GM04503 (cell line): ENCODE measurements at regions not wholly inside any gene's neighbourhood (a gene's known extent, or its start where the extent isn't known, plus 50 kb on each side); places are given as distances from the start of the nearest gene placed in this dataset.
A peak's percentile ranks its signal among the peaks of the same experiment; 100 is the strongest.
"Not testable (repeated sequence)": the region's sequence is repeated elsewhere in the genome, so short reads cannot be mapped to it uniquely, and the experiment has no call there.

Experiments used
- DNase-seq: peaks from one replicate; pipeline ENCODE4 v3.0.0-alpha.2; 2012; ENCODE audit warnings: low read depth

- DNase-seq: no peak
Measured at GRCh38 chr12:87086118-87086891, 830.1 kb upstream of the MGAT4C start.

DNA sequence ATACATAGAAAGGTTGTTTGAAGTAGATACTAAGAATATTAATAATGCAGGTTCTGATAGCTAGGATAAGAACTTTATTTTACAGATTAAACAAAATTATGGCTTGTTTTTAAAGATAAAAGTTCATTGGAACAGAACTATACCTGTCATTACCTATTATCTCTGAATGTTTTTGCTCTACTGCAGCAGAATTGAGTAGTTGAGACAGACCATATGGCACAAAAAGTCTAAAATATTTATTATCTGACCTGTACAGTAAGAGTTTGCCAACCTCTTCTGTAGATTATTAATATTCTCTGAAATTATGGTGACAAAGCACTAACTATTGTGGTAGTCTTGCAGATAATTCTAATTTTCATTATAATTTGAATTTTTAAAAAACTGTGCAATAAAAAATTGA, 829.1 kb upstream of the MGAT4C start:
- no peak for DNase-seq

DNA sequence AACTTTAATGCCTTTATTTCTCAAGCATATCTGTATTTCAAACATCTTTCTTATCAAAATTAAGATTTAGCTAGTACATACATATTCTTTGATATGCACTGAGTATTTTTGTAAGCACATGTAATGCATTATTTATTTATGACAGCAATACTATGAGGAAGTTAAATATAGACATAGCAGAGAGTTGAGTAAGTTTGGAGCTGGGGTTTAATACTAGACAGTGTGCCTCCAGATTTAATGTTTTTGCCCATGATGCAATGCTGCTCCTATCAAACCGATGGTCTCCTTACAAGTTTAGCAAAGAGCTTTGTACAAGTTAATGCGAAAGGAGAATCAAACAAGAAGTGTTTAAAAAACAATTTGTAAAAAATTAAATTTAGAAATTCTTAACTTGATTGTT, 826.6 kb upstream of the MGAT4C start:
- no peak for DNase-seq

DNA sequence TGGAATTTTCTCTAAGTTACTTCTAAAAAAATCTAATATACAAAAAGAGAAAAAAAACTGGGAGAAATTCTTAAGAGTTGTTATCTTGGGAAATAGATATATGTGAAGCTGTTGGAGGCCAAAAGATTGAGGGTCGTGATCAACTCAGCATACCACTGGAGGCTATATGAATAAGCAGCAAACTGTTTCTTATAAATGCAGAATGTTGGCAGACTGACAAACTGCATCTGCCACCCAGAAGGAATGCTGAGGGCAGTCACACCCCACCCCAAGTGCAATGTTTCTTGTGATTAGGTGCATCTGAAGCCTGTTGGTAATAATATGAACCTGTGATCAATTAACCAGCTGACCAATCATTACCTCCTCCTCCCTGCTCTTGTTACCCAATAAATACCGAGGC, 818.6 kb upstream of the MGAT4C start:
- DNase-seq: peak; percentile 0

- DNase-seq: no peak
Measured at GRCh38 chr12:87066326-87066725, 810.1 kb upstream of the MGAT4C start.

- no peak for DNase-seq
Measured at GRCh38 chr12:87059231-87059630, 803.0 kb upstream of the MGAT4C start.

GRCh38 chr12:87054226-87054625, 798.0 kb upstream of the MGAT4C start:
- no peak for DNase-seq

- no peak for DNase-seq
Measured at GRCh38 chr12:87051621-87052020, 795.4 kb upstream of the MGAT4C start.

GRCh38 chr12:87047691-87048090, 791.5 kb upstream of the MGAT4C start:
- no peak for DNase-seq

GRCh38 chr12:87039536-87039935, 783.3 kb upstream of the MGAT4C start:
- no peak for DNase-seq

DNA sequence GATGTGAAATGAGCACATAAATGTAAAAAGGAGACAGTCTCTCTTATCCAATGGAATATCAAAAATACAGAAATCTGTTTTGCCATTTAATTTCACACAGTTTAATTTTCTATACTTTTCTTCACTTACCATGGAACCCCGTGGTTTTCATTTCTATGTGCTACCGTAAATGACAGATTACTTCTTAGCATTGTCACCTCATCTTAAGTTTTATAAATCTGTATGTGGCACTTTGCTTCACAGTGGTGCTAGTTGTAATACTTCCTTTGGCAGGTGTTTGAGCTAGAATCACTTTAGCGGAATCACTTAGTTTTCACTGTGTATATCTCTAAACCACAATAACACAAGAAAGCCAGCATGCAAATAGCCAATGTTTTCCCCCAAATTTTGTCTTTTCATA, 781.9 kb upstream of the MGAT4C start:
- DNase-seq: no peak

DNA sequence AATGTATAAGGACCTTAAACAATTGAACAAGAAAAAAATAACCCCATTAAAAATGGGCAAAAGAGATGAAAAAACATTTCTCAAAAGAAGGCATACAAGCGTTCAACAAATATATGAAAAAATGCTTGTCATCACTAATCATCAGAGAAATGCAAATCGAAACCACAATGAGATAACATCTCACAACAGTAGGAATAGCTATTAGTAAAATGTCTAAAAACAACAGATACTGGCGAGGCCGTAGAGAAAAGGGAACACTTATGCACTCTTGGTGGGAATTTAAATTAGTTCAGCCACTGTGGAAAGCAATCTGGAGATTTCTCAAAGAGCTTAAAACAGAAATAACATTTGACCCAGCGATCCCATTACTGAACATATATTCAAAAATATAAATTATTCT, 769.8 kb upstream of the MGAT4C start:
- DNase-seq: no peak

- DNase-seq: no peak
Measured at GRCh38 chr12:87021400-87021799, 765.2 kb upstream of the MGAT4C start.

- DNase-seq: no peak
Measured at GRCh38 chr12:87020071-87020470, 763.9 kb upstream of the MGAT4C start.

- no peak for DNase-seq
Measured at GRCh38 chr12:87015352-87015751, 759.2 kb upstream of the MGAT4C start.

DNA sequence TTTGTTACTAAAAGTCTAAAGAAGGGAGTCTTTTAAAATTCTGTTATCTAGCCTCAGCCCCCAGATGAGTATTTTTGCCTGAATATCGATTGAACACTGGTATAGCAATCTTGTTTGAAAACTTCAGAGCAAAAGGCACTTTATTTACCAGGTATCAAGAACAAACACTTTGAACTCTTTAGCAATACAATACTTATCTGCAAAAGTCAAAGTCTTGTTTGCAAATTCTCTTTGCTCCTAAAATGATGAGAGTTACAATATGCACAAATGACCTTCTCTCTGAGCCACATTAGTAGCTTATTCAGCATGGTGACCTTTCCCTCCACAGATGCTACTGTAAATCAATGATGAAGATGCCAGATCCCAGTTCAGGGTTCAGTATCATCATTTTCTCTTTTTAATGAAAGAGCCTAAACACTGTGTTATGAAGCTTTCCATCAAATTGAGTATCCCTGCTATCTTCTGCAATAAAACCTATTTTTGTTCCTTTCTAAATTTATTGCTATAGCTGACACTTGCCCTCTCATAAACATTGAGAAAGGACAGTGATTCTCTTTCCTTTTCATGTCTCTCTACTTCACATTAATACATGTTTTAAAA, 752.7 kb upstream of the MGAT4C start:
- DNase-seq: no peak

DNA sequence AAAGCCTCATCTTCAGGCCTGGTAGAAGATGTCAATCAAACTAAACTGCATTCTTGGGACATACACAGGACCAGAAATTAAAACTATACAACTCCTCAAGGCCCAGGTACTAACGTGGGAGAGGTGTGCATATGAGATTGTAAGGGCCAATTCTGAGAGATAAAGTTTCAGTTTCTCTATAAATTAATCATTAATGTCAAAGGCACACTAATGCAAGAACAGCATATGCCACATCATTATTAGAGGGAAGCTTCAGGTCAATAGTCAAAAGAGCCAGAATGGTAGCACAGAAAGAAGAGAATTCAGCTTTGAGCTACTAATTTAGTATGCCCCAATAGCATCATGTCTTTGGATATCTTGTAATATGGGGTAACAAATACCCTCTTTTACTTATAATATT, 744.9 kb upstream of the MGAT4C start:
- DNase-seq: no peak

GRCh38 chr12:86985298-86985697, 729.1 kb upstream of the MGAT4C start:
- DNase-seq: no peak

GRCh38 chr12:86970595-86970994, 714.4 kb upstream of the MGAT4C start:
- DNase-seq: not testable (repeated sequence)

DNA sequence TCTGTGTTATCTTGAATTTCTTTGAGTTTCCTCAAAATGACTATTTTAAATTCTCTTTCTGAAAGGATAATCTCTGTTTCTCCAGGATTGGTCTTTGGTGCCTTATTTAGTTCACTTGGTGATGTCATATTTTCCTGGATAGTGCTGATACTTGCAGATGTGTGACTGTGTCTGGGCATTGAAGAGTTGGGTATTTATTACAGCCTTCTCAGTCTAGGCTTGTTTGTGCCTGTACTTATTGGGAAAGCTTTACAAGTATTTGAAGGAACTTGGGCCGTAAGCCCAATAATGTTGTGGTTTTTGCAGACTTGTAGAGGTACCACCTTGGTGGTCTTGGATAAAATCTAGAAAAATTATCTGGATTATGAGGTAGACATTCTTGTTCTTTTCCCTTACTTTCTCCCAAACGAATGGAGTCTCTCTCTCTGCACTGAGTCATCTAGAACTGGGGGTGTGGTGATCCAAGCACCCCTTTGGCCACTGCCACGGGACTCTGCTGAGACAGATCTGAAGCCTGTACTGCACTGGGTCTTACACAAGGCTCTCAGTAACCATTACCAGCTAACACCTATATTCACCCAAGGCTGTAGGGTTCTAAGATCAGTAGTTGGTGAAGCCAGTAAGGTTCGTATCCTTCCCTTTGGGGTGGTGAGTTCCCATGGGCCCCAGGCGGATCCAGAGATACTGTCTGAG, 703.7 kb upstream of the MGAT4C start:
- DNase-seq: no peak

DNA sequence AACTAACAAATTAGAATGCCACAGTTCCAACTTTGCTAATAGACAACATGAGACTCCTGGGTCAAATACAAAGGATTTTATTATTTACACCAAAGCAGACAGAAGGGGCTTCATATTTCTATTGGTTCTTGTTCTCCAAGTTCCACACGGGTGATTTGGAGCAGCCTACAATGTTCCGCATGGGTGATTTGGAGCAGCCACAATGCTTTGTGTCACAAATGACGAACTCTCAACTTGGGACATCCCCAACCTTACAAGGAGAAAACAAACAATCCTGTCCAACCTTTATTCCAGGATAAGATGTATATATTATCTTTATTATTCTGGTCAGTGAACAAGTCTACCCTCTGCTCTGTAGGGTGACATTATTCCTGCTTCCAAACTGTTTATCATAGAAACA, 694.3 kb upstream of the MGAT4C start:
- no peak for DNase-seq

DNA sequence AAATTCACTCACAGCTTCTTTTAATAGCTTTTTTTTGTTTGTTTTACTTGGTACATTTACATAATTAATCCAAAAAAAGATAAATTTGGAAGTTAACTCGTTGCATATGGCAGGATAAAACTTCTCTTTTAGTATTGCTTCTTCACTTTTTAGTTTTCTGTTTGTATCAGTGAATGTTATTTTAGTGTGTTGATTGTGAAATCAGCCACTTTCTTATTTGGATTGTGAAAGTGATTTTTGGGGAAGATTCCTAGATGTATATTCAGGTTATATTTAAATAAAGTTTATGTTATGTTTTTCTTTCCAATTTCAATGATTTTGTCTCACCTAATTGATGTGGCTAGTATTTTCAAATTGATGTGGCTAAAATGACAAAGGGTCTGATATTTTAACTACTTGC, 693.9 kb upstream of the MGAT4C start:
- no peak for DNase-seq

- DNase-seq: no peak
Measured at GRCh38 chr12:86948851-86949250, 692.7 kb upstream of the MGAT4C start.
